HG02973 (cell line): ENCODE measurements at regions not wholly inside any gene's neighbourhood (a gene's known extent, or its start where the extent isn't known, plus 50 kb on each side); places are given as distances from the start of the nearest gene placed in this dataset.

ENCODE experiments used
- ATAC-seq: cut with Tn5 transposase; IDR thresholded peaks from one replicate; pipeline ENCODE4 v1.9.1; 2021; ENCODE audit warnings: moderate library complexity; ENCODE audit not compliant: unreplicated experiment

- ATAC-seq: no peak
These were observed 101.7 kb upstream of the PAX6 start for GRCh38 chr11:31912808-31913207.

GRCh38 chr11:31910950-31911576, 99.9 kb upstream of the PAX6 start:
- no peak for ATAC-seq

GRCh38 chr11:31903225-31904074, 92.3 kb upstream of the PAX6 start:
- no peak for ATAC-seq

- ATAC-seq: no peak
These were observed 91.6 kb upstream of the PAX6 start for GRCh38 chr11:31902706-31903105.

GRCh38 chr11:31895926-31896325, 84.8 kb upstream of the PAX6 start:
- ATAC-seq: no peak

GRCh38 chr11:31887180-31887579, 76.1 kb upstream of the PAX6 start:
- no peak for ATAC-seq

- ATAC-seq: no peak
These were observed 73.0 kb upstream of the PAX6 start for GRCh38 chr11:31884080-31884479.

GRCh38 chr11:31883435-31883834, 72.3 kb upstream of the PAX6 start:
- ATAC-seq: no peak

- no peak for ATAC-seq
These were observed 71.8 kb upstream of the PAX6 start for GRCh38 chr11:31882951-31883392.

GRCh38 chr11:31881825-31882224, 70.7 kb upstream of the PAX6 start:
- ATAC-seq: no peak

- ATAC-seq: no peak
These were observed 68.6 kb upstream of the PAX6 start for GRCh38 chr11:31879681-31880080.

- ATAC-seq: no peak
These were observed 66.7 kb upstream of the PAX6 start for GRCh38 chr11:31877863-31878262.

- no peak for ATAC-seq
These were observed 66.0 kb upstream of the PAX6 start for GRCh38 chr11:31877083-31877482.

- ATAC-seq: no peak
These were observed 64.9 kb upstream of the PAX6 start for GRCh38 chr11:31875866-31876560.

- no peak for ATAC-seq
These were observed 63.6 kb upstream of the PAX6 start for GRCh38 chr11:31874631-31875191.

- no peak for ATAC-seq
These were observed 62.0 kb upstream of the PAX6 start for GRCh38 chr11:31873124-31873523.

- ATAC-seq: no peak
These were observed 60.9 kb upstream of the PAX6 start for GRCh38 chr11:31872076-31872443.

- ATAC-seq: no peak
These were observed 60.4 kb upstream of the PAX6 start for GRCh38 chr11:31871310-31872075.

- no peak for ATAC-seq
These were observed 59.6 kb upstream of the PAX6 start for GRCh38 chr11:31870609-31871309.

GRCh38 chr11:31869986-31870385, 58.9 kb upstream of the PAX6 start:
- no peak for ATAC-seq
